Vagina (tissue), 2 donors: ENCODE measurements at regions not wholly inside any gene's neighbourhood (a gene's known extent, or its start where the extent isn't known, plus 50 kb on each side); places are given as distances from the start of the nearest gene placed in this dataset.

Source experiments
- POLR2A ChIP-seq, 2 donors: fragments of 450-650 bp; IDR thresholded peaks; one replicate each; pipeline ENCODE4 v1.6.1; 2017; ENCODE audit warnings: antibody characterized with exemption in 2 of 2, mild to moderate bottlenecking in 2 of 2, moderate library complexity in 2 of 2
- TF ChIP-seq, protein P1 (sequence below), 3 experiments: fragments of 450-650 bp in 2 of 3; fragments of 200-600 bp in 1 of 3; sonication (generic) in 1 of 3; IDR thresholded peaks; one replicate each; pipeline ENCODE4 v1.5.1; 2017 to 2019; ENCODE audit warnings: antibody characterized with exemption in 3 of 3, mild to moderate bottlenecking in 2 of 3, moderate library complexity in 2 of 3

DNA sequence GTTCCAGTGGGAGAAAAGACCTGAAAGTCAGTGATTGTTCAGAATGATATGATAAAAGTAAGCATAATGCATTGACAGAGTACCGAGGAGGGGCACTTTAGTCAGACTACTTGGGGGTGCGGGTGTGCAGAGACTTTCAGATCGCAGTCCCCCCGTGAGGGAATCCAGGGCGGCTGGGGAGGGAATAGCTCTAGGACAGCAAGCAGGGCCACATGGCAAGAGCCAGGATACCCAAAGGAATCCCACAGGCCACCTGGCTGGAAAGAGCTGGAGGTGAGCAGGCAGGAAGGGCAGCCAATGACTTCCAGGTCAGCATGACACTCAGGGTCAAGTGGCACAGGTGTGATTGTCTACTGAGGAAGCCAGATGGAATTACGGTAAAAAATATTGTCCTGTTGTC is 157.5 kb downstream of the CYP26B1 start:
- TF ChIP-seq, protein P1, sequence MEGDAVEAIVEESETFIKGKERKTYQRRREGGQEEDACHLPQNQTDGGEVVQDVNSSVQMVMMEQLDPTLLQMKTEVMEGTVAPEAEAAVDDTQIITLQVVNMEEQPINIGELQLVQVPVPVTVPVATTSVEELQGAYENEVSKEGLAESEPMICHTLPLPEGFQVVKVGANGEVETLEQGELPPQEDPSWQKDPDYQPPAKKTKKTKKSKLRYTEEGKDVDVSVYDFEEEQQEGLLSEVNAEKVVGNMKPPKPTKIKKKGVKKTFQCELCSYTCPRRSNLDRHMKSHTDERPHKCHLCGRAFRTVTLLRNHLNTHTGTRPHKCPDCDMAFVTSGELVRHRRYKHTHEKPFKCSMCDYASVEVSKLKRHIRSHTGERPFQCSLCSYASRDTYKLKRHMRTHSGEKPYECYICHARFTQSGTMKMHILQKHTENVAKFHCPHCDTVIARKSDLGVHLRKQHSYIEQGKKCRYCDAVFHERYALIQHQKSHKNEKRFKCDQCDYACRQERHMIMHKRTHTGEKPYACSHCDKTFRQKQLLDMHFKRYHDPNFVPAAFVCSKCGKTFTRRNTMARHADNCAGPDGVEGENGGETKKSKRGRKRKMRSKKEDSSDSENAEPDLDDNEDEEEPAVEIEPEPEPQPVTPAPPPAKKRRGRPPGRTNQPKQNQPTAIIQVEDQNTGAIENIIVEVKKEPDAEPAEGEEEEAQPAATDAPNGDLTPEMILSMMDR (IDR thresholded peaks at IDR 0.05) = no peak
- no peak for TF ChIP-seq POLR2A (IDR thresholded peaks at IDR 0.05)
